Esophagus squamous epithelium (tissue), 5 donors: ENCODE measurements at regions not wholly inside any gene's neighbourhood (a gene's known extent, or its start where the extent isn't known, plus 50 kb on each side); places are given as distances from the start of the nearest gene placed in this dataset.

Experiments used
- DNase-seq: peaks from one replicate; lab custom pipeline; 2025; lab: John Stamatoyannopoulos, UW
- H3K27ac ChIP-seq, 4 donors: fragments of 200-600 bp; sonication (generic); one replicate each; pipeline ENCODE4 v1.5.1; 2016 to 2019; ENCODE audit warnings: mild to moderate bottlenecking in 1 of 4
- H3K27me3 ChIP-seq, 4 donors: fragments of 200-600 bp; sonication (generic); 1 replicate in 3 of 4; 2 replicates in 1 of 4; pipeline versions ENCODE4 v1.5.1 to v1.6.0; 2017 to 2021; ENCODE audit warnings: antibody characterized with exemption in 1 of 4
- H3K36me3 ChIP-seq, 3 donors: fragments of 200-600 bp; sonication (generic); one replicate each; pipeline ENCODE4 v1.5.1; 2016 to 2019
- H3K4me1 ChIP-seq, 3 donors: fragments of 200-600 bp; sonication (generic); one replicate each; pipeline ENCODE4 v1.5.1; 2017 to 2019
- H3K4me3 ChIP-seq, 4 donors: fragments of 200-600 bp; sonication (generic); 1 replicate in 3 of 4; 2 replicates in 1 of 4; pipeline ENCODE4 v1.5.1; 2016 to 2019; ENCODE audit warnings: mild to moderate bottlenecking in 2 of 4, moderate library complexity in 1 of 4
- H3K9me3 ChIP-seq, 3 donors: fragments of 200-600 bp; sonication (generic); one replicate each; pipeline ENCODE4 v1.5.1; 2016 to 2019
- CTCF ChIP-seq, 6 experiments: fragments of 450-650 bp in 4 of 6; fragments of 200-600 bp in 2 of 6; sonication (generic) in 2 of 6; IDR thresholded peaks; one replicate each; pipeline ENCODE4 v1.5.1; 2016 to 2019; ENCODE audit warnings: antibody characterized with exemption in 6 of 6, mild to moderate bottlenecking in 4 of 6, moderate library complexity in 4 of 6
- POLR2A ChIP-seq, 4 donors: fragments of 450-650 bp; IDR thresholded peaks; one replicate each; pipeline ENCODE4 v1.6.1; 2017; ENCODE audit warnings: antibody characterized with exemption in 4 of 4, mild to moderate bottlenecking in 4 of 4, moderate library complexity in 3 of 4
- WGBS, 2 donors: methylation state at CpG; one replicate each; pipeline ENCODE4 v1.1.5; 2018; 5-methylcytosine and 5-hydroxymethylcytosine counted together
- intact Hi-C: fragments of 100-400 bp; cut with DNase I; formaldehyde crosslinking; loops from one replicate; pipeline ENCODE4 v1.15.0; 2022
- donor health status: DM: yes; HTN: yes; CAD: no.

DNA sequence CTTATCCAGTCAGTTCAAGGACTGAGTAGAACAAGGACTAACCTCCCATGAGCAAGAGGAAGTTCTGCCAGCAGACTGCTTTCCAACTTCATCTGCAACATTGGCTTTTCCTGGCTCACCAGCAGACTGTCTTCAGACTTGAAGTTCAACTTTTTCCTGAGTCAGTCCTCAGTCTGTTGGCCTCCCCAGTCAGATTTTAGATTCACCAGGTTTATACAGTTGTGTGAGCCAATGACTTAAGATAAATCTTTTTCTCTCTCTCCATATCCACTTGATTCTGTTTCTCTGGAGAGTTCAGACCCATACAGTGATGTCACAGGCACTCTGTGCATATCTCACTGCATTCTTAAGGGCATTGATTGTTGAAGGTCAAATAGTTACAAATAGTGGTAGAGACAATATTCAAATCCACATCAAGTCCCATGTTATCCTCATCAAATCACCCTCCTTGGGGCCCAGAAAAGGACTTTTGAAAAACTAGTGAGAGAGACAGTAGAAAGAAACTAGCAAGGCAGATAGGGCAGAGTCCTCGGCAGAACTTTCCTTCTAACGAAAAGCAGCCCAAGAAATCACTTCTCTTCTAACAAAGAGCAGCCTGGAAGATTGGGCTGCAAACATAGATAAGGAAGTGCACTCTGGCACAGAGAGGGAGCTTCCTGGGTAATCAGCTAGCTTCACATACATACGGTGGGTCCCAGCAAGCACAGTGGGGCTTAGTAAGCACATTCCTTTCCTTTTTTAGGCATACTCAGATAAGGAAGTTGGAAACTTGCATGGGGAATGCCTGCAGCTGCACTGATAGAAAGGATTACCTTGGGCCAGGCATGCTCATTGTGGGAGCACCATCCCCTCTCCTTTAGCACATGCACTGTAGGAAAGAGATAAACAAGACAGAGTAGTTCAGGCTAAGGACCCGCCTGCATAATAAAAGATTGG lies 132.3 kb upstream of the FAM20A start:
- Histone ChIP-seq H3K4me1 (peaks cover 0 to 32% (median 0%) of the 10 kb centered on the region in 3 donors), H3K36me3 (no peaks in the 10 kb centered on the region), H3K9me3 (no peaks in the 10 kb centered on the region), H3K27ac (peak overlapping the region in 1 of 4 donors; percentile 32), H3K4me3 (no peak overlapping the region), H3K27me3 (no peaks in the 10 kb centered on the region)
- intact Hi-C loops: no loop called here
- no peak for DNase-seq
- WGBS, 2 donors: 48 to 63% methylated on average over 4 of the region's 4 CpGs
- TF ChIP-seq POLR2A (IDR thresholded peaks at IDR 0.05) (no peak), CTCF (IDR thresholded peaks at IDR 0.05) (no peak)

GRCh38 chr17:68732301-68732749 lies 131.2 kb upstream of the FAM20A start:
- Histone ChIP-seq H3K27ac (no peak overlapping the region), H3K27me3 (no peaks in the 10 kb centered on the region), H3K36me3 (no peaks in the 10 kb centered on the region), H3K4me3 (no peak overlapping the region), H3K4me1 (peaks cover 0 to 32% (median 0%) of the 10 kb centered on the region in 3 donors), H3K9me3 (no peaks in the 10 kb centered on the region)
- intact Hi-C loops: no loop called here
- DNase-seq: no peak
- TF ChIP-seq POLR2A (IDR thresholded peaks at IDR 0.05) (no peak), CTCF (IDR thresholded peaks at IDR 0.05) (no peak)

GRCh38 chr17:68731465-68731864 lies 130.3 kb upstream of the FAM20A start:
- DNase-seq: no peak
- Histone ChIP-seq H3K27ac (no peak overlapping the region), H3K36me3 (no peaks in the 10 kb centered on the region), H3K27me3 (no peaks in the 10 kb centered on the region), H3K4me1 (peaks cover 0 to 32% (median 0%) of the 10 kb centered on the region in 3 donors), H3K9me3 (no peaks in the 10 kb centered on the region), H3K4me3 (no peak overlapping the region)
- TF ChIP-seq POLR2A (IDR thresholded peaks at IDR 0.05) (no peak), CTCF (IDR thresholded peaks at IDR 0.05) (no peak)
- 66 to 72% methylated on average over 4 of the region's 4 CpGs for WGBS, 2 donors
- intact Hi-C loops: no loop called here

DNA sequence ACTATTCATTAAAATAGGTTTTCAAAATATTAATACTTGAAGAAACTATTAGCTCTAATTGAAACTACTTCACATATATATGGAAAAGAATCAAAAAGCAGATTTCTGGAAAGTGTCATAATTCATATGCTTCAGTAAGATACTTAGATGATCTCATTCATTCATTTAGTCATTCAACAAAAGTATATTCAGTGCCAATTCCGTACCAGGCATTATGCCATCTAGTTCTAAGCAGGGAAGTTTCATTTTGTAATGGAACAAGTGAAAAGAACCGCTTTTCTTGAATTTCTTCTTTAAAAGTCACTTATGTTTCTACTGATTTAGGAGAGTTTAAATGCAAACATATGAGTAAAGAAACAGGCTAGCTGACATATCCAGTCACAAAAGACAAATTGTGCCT lies 118.3 kb upstream of the FAM20A start:
- H3K27me3 ChIP-seq: peaks cover 0 to 7% (median 0%) of the 10 kb centered on the region in 4 donors
- H3K4me3 ChIP-seq: no peak overlapping the region
- intact Hi-C loops: no loop called here
- H3K27ac ChIP-seq: no peak overlapping the region
- no peak for DNase-seq
- TF ChIP-seq POLR2A (IDR thresholded peaks at IDR 0.05): no peak
- no peak for TF ChIP-seq CTCF (IDR thresholded peaks at IDR 0.05)
- no peaks in the 10 kb centered on the region for H3K9me3 ChIP-seq
- H3K36me3 ChIP-seq: no peaks in the 10 kb centered on the region
- H3K4me1 ChIP-seq: no peaks in the 10 kb centered on the region
- WGBS, 2 donors: 36 to 48% methylated on average over 2 of the region's 2 CpGs

GRCh38 chr17:68718926-68719325 lies 117.8 kb upstream of the FAM20A start:
- WGBS, 2 donors: 65 to 73% methylated on average over 2 of the region's 2 CpGs
- DNase-seq: no peak
- no peak overlapping the region for H3K4me3 ChIP-seq
- H3K27me3 ChIP-seq: peaks cover 0 to 7% (median 0%) of the 10 kb centered on the region in 4 donors
- no peaks in the 10 kb centered on the region for H3K9me3 ChIP-seq
- no peaks in the 10 kb centered on the region for H3K4me1 ChIP-seq
- intact Hi-C loops: no loop called here
- TF ChIP-seq CTCF (IDR thresholded peaks at IDR 0.05): no peak
- TF ChIP-seq POLR2A (IDR thresholded peaks at IDR 0.05): no peak
- no peak overlapping the region for H3K27ac ChIP-seq
- no peaks in the 10 kb centered on the region for H3K36me3 ChIP-seq
